ENCODE measurements at regions not wholly inside any gene's neighbourhood (a gene's known extent, or its start where the extent isn't known, plus 50 kb on each side); places are given as distances from the start of the nearest gene placed in this dataset.

DNA sequence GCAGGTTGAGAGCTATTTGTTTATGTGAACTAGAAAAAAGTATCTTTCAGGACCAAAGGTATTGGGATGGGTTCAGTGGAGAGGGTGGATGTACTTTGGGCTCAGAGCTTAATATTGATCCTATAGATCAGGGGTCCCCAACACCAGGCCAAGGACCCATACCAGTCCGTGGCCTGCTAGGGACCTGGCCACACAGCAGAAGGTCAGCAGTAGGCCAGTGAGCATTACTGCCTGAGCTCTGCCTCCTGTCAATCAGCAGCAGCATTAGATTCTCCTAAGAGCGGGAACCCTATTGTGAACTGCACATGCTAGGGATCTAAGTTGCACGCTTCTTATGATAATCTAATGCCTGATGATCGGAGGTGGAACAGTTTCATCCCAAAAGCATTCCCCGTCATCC, 115.8 kb upstream of the WDR11 start:
- TF ChIP-seq POLR2AphosphoS5 (IDR thresholded peaks at IDR 0.05; ENCODE audit: borderline replicate concordance, low read depth, low read length) (no peak), EZH2 (IDR thresholded peaks at IDR 0.05) (no peak), FOXP2 (optimal IDR thresholded peaks at IDR 0.05; ENCODE audit: control extremely low read depth, extremely low read length, insufficient read depth) (no peak)
